Transverse colon (tissue), 4 donors: ENCODE measurements at regions not wholly inside any gene's neighbourhood (a gene's known extent, or its start where the extent isn't known, plus 50 kb on each side); places are given as distances from the start of the nearest gene placed in this dataset.

Source experiments
- EP300 ChIP-seq: sonication (generic); formaldehyde crosslinking; IDR thresholded peaks from one replicate; pipeline ENCODE4 v1.6.1; 2017; ENCODE audit warnings: antibody characterized with exemption, low read depth
- POLR2AphosphoS5 ChIP-seq, 3 donors: sonication (generic); formaldehyde crosslinking; IDR thresholded peaks; one replicate each; pipeline ENCODE4 v1.6.1; 2016; ENCODE audit warnings: antibody characterized with exemption in 3 of 3
- TF ChIP-seq, protein P1 (sequence below), 5 experiments: fragments of 200-600 bp in 3 of 5; fragments of 450-650 bp in 2 of 5; sonication (generic) in 3 of 5; IDR thresholded peaks; 1 replicate in 2 of 5; 2 replicates in 3 of 5; pipeline ENCODE4 v1.5.1; 2016 to 2017; ENCODE audit warnings: antibody characterized with exemption in 5 of 5, inconsistent platforms in 3 of 5, mild to moderate bottlenecking in 2 of 5, moderate library complexity in 1 of 5

DNA sequence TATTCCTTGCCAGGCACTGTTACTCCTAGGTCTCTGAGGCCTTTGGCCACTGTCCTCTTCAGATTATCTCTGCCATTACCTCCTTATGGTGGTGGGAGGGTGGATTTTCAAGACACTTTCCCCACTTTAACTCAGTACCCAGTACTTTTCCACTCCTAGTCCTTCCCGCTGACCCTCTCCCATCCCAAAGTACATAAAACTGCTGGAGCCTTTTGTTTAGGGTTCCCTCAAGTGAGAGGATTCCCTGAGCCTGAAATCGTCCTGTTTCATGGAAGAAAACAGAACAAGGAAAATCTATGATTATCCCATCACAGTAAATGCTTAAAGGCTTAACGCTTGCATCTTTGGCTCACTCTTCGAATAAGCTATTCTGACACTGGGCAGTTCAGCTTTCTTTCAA lies 1742.5 kb upstream of the ADGRL3 start:
- TF ChIP-seq, protein P1, sequence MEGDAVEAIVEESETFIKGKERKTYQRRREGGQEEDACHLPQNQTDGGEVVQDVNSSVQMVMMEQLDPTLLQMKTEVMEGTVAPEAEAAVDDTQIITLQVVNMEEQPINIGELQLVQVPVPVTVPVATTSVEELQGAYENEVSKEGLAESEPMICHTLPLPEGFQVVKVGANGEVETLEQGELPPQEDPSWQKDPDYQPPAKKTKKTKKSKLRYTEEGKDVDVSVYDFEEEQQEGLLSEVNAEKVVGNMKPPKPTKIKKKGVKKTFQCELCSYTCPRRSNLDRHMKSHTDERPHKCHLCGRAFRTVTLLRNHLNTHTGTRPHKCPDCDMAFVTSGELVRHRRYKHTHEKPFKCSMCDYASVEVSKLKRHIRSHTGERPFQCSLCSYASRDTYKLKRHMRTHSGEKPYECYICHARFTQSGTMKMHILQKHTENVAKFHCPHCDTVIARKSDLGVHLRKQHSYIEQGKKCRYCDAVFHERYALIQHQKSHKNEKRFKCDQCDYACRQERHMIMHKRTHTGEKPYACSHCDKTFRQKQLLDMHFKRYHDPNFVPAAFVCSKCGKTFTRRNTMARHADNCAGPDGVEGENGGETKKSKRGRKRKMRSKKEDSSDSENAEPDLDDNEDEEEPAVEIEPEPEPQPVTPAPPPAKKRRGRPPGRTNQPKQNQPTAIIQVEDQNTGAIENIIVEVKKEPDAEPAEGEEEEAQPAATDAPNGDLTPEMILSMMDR (IDR thresholded peaks at IDR 0.05), result no peak
- TF ChIP-seq POLR2AphosphoS5 (IDR thresholded peaks at IDR 0.05) (no peak), EP300 (no peak)
